ENCODE measurements at regions not wholly inside any gene's neighbourhood (a gene's known extent, or its start where the extent isn't known, plus 50 kb on each side); places are given as distances from the start of the nearest gene placed in this dataset.

DNA sequence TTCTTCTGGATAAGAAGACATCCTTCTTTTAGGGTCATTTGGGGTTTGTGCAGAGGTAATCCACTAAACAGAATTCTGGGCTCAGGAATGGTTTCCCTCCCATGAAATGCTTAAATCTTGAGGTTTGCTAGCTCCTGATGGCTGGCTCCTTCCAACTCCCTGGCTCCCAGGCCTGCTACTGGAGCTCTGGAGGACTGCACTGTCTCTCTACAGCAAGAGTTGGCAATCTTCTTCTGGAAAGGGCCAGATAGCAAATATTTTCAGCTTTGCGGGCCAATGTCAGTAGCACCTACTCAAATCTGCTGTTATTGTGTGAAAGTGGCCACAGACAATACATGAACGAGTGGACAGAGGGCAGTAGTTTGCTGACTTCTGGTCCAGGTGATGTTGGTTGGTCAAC lies 174.2 kb upstream of the CTBP2 start:
- TF ChIP-seq CTCF (conservative IDR thresholded peaks at IDR 0.05; ENCODE audit: low read length), result no peak
- no peak for TF ChIP-seq EZH2phosphoT487 (IDR thresholded peaks at IDR 0.05; ENCODE audit: borderline replicate concordance, low read depth, low read length)

All from OCI-LY7 (cell line).